ENCODE measurements at regions not wholly inside any gene's neighbourhood (a gene's known extent, or its start where the extent isn't known, plus 50 kb on each side); places are given as distances from the start of the nearest gene placed in this dataset.

DNA sequence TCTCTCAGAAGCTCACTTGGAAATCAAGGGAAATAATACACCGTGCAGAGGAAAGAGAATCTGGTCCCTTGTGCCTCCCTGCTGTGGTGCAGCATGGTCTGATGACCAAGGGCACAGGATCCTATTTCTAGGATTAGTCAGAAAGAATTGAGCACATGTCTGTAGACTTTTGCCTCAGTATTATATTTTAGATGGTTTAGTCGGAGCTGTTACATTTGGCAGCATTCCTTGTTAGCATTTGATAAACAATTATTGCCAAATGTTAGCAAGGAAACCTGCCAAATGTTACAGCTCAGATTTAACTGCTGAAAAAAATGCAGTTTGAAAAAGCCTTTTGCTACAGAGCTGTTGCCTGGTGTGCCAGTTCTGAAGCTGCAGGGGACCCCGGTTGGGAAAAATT lies 183.5 kb upstream of the DPYD start:
- DNase-seq: no peak

DNA sequence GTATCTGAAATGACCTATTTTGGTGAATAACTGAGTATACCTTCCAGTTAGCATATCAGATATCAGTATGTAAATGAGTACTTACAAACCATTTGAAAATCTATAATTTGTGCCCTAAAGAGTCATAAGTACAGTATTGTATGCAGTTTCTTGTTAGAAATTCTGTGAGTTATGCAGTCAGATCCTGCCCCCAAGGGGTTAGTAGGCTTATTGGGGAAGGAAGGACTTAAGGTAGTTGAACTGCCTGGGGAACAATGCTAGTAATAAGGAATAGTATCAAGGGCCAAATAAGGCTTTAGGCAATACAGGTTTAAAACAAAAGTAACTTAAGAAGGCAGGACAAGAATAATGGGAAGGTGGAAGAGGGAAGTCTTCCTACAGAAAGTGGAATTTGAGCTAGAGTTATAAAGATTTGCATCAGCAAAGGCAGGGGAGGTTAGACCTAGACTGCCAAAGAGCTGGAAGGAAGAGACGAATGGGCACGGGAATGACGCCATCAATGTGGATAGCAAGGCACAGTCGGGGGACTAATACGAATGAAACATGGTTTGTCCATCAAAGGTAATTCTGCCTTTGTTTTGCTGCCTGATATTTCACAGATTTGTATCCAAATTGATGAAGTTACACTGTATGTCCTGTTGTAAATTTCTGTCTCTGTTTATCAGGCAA lies 182.9 kb upstream of the DPYD start:
- DNase-seq: no peak

DNA sequence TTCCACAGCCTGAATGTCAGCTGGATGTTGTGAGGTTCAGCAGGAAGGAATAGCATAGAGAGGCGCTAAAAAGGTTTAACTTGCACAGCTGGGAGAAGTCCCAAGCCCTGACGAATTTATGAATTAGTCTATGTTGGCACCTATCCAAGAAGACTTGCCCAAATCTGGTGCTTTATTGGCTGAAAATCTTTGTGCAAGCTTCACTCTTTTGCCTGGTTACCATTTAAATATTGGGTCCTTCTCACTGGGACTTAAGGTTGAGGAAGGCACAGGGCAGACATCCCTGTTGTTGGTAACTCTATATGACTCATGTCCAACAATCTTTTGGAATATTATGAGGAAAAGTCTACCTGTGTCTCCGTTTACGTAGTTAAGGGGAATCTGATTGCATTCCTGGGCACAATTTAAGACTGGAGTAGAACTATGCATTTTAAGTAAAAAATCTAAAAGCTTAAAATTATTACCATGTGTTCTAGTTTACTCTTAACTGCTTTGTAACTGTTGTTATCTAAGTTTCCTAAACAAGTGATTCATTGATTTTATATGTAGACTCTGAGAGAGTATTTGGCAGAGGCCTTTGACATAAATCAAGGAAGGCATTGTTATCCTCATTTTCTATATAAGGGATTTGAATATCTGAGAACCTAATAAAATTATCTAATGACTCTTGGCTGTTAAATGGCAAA lies 181.7 kb upstream of the DPYD start:
- DNase-seq: no peak

DNA sequence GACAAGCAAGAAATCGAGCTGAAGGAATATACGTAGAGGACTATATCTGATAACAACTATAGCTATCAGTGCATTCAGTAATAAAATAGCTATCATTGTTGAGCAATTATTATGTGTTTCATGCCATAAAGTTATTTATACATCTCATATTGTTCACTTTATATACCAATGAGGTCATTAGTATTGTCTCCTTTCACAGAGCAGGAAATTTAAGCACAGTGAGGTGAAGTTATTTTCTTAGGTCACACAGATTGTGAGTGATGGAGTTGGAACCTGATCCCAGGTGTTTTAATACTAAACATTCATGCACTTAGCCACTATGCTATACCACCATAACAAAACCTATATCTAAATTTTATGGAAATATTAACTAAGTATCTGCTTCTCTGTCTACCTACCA lies 180.5 kb upstream of the DPYD start:
- DNase-seq: no peak

DNA sequence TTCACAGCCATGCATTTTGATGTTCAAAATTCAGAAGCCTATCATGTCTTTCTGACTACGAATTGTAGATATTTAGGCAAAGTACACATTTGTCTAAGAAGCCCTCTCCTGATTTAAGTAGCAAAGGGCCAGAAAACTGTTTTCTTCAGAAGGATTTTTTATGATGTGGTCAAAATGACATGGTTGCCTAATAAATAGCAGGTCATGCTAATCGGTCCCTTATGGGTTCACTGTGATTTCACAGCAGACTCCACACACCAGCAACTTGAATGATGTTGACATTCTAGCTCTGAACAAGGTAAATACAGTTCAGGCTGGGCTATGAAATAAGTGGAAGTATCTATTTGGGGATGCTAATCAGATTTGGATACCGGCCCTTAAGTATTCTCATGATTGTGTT lies 178.7 kb upstream of the DPYD start:
- DNase-seq: no peak

DNA sequence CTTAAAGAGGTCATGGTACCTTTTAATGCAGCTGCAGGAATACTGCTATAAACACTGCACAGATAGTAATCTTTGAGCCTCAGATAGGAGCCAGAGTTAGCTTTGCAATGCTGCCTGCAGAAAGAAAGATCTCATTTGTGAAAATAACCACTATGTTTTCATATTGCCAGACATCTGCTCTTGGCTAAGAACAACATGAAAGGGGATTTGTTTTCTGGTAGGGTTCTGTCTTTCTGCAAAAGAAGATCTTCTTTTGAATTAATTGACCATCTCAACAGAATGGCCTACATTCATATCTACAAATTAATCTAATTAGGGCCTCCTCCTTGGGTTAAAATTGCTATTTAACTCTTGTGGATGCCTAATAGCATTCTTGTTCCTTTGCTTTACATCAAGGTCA lies 177.6 kb upstream of the DPYD start:
- DNase-seq: no peak

DNA sequence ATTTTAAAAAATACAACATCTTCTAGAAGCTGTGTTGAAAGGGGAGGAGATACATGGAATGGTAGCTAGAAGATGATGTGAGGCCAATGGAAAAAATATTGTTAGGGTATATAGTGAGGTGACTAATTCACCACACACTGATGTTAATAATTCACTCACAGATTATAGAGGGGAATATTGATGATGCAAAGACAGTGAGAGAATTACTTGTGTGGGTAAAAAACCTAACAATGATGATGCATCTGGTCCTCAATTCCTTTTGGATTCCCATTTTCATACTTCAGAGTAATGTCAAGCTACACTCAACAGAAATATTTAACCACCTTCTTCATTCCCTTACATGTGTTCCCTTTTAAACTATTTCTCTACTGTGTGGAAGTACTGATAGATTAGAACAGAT lies 169.5 kb upstream of the DPYD start:
- no peak for DNase-seq

DNA sequence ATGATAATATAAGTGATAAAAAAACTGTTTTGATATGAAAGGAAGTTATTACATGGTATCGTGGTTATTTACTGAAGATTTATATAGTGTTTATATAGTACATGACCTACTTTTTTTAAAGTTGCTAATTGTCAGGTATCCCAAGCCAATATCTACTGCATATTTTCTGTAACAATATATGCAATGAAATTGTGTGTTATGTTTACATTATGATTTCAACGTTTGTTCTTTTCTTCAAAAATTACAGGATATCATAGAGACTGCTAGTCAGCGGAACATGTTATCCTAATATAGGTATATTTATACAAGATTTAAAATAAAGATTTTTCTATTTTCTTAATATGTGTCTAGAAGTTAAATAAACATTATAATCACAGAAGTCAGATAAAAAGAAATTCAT lies 167.5 kb upstream of the DPYD start:
- no peak for DNase-seq

DNA sequence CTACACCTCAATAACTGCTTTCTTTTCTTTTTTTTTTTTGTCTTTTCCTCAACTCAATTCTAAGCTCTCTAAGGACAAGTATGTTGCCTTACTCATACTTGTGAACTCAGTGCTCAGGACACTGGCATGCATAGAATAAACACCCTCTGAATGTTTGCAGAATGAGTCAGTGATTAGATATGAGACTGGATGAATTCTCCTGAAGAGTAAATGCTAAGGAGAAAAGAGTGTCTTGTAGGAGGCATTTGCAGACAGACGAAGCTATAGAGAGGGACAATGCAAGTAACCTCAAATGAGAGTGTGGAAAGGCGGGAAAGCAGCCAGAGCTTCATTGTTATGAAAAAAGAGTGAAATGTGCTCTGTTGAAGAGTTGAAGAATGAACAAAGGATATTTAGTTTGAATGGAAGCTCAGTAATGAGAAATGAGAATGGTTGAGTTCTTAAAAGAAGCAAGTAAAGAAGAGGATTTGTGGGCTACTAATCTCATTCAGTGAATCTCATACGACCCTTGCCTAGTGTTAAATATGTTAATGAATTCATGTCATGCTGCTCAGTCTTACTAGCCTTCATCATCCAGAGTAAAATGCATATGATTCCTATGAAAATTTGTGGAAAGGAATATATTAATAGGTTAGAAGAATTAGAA lies 166.1 kb upstream of the DPYD start:
- DNase-seq: no peak

DNA sequence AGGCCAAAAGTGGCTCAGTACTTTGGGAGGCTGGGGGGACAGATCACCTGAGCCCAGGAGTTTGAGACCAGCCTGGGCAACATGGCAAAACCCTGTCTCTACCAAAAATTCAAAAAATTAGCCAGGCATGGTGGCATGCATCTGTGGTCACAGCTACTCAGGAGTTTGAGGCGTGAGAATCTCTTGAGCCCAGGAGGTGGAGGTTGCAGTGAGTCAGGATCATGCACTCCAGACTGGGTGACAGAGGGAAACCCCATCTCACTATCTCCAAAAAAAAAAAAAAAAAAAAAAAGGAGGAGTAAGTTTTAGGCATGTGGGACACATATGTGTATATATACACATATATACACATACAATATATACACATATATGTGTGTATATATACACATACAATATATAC lies 165.3 kb upstream of the DPYD start:
- no peak for DNase-seq

DNA sequence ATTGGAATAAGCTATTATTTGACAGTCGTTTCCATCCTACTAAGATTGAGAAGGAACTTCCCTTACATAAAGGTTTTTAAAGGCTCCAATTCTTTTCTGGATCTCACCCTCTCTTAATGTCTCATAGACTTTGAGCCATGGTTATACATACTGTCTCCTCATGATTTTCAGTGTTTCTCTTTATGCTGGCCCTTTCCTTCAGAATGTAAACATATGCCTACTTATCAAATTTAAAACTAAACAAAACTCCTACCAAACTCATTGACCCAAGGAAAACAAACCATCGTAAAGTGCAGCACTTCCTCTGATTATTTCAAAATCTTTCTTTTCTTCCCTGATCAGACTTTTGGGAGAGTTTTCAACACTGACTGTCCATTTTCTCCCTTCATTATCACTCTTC lies 163.4 kb upstream of the DPYD start:
- no peak for DNase-seq

DNA sequence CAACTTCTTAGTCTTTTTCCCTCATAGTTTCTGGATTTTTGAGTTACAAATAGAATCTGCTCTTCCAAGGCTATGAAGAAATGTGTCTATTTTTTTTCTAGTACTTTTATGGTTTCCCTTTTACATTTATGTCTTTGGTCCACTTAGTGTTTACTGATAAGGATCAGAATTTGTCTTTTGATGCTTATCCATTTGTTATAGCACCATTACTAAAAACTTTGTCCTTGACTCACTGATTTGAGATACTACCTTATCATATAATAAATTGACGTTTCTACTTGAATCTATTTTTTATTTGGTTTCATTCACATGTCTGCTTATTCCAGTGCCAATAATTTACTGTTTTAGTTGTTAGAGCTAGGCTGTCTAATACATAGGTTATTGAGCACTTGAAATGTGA lies 161.1 kb upstream of the DPYD start:
- no peak for DNase-seq

DNA sequence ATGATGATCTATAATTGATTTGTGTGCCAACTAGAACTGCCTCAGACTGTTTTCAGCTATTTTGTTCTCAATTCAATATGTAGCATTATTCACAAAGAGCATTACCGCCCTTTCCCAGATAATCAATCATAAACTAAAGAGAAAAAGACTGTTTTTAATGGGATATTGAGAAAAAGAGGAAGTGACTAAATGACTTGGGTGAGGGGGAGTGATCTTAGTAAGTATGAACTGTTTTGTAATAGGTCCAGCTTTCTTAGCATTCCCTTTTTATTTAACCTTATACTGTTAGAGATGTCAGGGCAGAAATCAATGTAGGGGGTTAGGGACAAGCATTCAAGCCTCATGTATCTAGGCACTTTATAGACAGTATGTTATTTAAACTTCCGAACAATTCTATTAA lies 157.8 kb upstream of the DPYD start:
- DNase-seq: no peak

DNA sequence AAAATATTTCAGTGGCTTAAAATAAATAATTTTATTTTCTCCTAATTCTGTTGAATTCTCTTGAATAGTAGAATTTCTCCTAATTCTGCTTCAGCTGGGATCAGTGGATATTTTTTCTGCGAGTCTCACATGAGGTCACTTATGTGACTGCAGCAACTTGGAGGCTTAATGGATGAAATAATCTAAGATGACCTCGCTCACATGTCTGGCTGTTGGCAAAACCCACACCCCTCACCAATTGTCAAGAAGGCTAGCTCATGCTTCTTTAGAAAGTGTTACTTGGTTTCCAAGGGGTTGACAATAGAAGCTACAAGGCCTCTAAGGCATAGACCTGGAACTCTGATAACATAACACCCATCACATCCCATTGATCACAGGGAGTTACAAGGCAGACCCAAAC lies 156.9 kb upstream of the DPYD start:
- DNase-seq: no peak

DNA sequence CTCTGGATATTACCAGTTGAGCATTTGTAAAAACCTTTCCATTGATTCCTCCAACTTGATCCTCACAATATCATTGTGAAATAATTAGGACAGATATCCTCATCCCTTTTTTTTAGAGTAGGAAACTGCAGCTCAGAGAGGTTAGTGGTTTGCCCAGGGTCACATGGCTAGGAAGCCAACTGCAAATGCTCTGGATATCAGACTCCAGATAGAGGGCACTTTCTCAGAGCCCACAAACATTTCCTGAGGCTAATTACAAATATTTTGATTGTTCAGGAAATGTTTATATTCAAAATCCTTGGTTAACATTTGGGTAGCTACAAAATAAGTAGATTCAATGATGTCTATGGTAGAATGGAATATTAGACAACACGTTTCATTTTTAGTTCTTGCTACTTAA lies 154.8 kb upstream of the DPYD start:
- DNase-seq: no peak

DNA sequence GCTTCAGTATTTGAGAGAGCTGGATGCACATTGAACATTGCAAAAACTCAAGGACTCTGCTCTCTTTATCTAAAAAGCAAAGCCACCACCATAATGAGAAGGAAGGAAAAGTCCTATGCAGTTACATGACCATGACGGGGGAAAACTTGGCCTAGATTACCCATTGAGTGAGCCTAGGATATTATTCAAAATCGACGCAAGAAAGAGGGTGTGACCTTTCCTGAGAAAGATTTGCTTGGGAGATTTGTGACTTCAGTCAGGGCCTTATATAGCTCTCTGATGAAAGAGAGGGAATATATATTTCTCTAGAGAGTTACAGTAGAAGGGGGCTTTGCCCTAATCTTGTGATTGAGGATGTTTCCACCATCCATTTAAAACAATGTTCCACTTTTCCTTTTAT lies 153.0 kb upstream of the DPYD start:
- no peak for DNase-seq

DNA sequence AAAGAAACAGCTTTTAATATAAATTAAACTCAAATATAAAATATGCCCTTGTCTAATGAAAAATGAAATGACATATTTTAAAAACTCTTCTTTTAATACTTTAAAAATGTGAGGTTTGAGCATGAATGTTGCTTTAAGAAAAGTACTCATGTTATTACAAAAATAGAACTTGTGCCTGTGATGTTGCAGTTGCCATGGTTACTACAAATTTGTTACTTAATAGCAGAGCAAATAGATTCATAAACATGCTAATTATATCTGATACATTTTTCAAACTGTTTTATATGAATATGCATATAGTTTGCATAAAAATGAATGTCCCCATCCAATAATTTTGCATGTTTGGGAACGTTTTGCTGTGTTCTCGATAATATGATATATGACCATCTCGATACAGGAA lies 152.3 kb upstream of the DPYD start:
- no peak for DNase-seq

DNA sequence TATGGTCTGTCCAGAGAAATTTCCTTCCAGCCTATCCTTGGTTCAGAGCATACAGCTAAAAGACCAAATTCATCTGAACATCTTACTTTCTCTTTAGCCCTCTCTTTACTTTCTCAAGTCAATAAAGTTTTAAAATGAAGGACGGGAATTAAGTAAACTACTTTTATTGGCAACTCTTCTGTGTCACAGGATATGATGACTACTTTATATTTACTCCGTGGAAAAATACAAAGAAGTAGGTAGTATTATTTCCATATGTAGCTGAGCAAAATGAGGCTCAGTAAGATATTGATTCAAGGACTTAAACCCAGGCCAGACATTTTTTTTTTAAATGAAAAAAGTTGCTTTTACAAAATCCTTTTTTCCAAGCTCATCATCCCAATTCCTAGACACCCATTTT lies 151.2 kb upstream of the DPYD start:
- no peak for DNase-seq

DNA sequence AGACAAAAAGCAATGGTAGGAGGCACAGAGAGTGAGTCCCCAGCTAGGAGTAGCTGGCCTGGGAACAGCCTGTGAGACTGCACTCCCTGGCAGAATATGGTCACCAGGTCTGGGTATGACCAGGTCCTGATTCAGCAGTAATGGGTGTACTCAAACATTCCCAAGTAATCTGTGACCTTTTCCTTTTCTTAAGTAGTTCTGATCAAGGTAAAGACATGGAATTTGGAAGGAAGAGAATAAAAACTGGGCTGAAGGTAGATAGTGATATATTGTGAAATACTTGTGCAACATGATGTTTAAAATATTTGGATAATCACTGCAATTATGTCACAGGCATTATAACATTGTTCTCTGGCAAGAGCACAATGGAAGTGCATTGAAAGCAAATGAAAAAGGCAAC lies 147.2 kb upstream of the DPYD start:
- DNase-seq: no peak

DNA sequence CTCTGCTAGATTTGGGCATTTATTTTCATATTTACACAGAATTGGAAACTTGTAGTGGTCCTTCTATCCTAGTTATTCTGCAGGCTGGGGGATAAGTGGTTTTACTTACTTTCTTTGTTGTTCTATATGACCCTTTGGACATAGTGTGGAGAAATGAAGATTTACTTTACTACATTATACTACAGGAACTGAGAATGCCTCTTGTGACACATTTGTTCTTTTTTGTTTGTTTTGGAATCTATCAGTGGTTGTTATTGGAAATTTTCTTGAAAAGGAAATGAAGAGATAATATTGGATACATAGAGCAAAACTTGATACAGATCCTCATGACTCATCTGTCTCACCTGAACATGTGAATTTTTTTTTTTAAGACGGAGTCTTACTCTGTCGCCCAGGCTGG lies 146.1 kb upstream of the DPYD start:
- no peak for DNase-seq

DNA sequence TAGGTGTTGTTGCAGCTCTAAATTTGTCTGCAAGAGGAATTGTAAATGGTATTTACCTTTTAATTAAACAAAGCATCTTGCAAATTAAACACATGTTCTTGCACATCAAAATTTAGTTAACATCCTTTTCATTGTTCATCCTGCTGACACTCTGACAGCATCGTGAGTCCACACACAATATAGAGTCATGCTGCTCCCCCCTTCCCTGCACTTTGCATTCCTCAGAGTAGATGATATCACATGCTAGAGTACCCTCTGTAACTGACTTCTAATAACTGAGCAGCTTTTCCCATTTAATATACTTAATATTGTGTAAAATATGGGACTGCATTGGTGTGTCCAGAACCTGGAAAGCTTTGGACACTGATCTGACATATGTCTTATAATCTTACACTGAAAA lies 138.8 kb upstream of the DPYD start:
- DNase-seq: no peak

DNA sequence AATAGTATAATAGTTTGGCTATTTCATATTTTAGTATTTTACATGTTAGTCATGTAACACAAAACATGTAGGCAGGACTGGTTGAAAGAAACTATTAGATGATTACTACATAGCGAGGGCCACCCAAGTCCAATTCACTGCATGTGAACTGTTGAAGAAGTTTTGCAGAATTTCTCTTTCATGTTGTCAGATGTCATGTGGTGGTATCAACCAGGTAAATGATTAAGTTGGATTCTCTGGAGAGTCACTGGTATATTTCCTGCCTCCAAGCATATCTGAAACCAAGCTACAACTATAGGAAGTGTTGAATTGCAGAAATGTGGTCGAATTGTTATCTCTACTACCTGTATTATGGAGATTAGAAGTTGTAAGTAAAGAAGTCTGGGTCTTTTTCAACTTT lies 137.8 kb upstream of the DPYD start:
- no peak for DNase-seq

DNA sequence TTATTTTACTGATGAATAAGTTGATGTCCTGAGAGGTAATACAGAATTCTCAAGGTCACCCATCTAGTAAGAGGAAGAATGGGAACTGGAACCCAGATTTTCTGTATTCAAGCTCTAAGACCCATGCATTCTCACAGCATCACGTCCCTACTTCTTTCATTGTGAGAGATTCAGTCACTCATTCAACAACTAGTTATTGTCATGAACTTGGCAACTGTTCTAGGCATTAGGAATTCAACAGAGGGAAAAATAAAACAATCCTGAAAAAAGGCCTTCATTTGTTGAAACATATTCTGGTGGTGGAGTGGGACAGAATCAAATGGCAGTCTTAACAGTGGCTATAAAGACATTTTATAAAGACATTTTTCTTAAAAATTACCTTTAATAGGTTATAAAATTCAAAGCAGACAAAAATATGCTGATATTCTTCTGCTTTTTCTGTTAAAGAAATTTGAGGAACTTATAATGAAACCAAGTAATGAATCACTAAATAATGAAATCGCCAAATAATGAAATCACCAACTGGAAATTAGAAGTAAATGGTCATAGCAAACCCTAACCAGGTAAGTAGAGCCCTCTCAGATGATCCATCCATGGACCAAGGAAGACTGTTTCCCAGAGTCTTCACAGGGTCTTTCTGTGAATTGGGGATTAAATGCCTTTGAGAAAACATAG lies 136.5 kb upstream of the DPYD start:
- DNase-seq: no peak

DNA sequence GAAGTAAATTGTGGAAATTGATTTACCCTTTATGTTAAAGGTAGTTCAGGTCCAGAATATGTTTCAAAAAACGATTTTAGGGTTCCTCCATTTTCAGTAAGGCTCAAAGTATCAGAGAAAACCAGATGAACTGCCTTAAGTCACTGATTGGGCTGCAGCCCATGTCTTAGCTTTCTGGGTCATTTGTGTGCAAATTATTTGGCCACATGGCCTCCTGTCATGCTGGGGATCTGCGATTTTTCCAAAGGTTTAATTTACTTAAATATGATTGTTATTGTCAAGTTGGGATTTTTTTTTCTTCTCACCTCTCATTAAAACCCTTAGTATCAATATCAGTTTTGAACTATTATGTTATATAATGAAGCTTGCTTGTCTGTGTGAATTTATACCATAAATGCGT lies 135.9 kb upstream of the DPYD start:
- no peak for DNase-seq

All from T-helper 2 cell (primary cell).